ENCODE measurements at regions not wholly inside any gene's neighbourhood (a gene's known extent, or its start where the extent isn't known, plus 50 kb on each side); places are given as distances from the start of the nearest gene placed in this dataset.

DNA sequence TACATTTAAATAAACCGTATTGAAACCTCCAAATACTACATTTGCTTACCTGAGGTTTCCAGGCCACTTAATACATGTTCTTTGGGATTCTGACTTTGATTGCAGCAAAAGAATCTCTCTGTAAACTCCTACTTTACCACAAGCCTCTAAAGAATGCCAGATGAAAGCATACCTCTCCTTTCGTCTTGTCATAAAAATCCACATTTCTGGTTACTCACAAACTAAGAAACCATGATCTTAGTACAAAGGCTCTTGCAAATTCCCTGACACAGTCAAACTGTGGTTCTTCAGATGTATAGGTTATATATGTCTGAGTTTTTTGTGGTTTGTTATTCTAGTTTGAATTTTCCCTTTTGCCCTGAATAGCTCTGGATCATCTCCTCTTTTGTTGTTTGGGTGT lies 188.4 kb downstream of the RAP2B start:
- TF ChIP-seq ZNF232 (CRISPR knock-in tag; IDR thresholded peaks at IDR 0.05): no peak
- TF ChIP-seq, protein P1, sequence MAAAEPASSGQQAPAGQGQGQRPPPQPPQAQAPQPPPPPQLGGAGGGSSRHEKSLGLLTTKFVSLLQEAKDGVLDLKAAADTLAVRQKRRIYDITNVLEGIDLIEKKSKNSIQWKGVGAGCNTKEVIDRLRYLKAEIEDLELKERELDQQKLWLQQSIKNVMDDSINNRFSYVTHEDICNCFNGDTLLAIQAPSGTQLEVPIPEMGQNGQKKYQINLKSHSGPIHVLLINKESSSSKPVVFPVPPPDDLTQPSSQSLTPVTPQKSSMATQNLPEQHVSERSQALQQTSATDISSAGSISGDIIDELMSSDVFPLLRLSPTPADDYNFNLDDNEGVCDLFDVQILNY (CRISPR knock-in tag; IDR thresholded peaks at IDR 0.05): no peak
- TF ChIP-seq, protein P2, sequence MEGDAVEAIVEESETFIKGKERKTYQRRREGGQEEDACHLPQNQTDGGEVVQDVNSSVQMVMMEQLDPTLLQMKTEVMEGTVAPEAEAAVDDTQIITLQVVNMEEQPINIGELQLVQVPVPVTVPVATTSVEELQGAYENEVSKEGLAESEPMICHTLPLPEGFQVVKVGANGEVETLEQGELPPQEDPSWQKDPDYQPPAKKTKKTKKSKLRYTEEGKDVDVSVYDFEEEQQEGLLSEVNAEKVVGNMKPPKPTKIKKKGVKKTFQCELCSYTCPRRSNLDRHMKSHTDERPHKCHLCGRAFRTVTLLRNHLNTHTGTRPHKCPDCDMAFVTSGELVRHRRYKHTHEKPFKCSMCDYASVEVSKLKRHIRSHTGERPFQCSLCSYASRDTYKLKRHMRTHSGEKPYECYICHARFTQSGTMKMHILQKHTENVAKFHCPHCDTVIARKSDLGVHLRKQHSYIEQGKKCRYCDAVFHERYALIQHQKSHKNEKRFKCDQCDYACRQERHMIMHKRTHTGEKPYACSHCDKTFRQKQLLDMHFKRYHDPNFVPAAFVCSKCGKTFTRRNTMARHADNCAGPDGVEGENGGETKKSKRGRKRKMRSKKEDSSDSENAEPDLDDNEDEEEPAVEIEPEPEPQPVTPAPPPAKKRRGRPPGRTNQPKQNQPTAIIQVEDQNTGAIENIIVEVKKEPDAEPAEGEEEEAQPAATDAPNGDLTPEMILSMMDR (IDR thresholded peaks at IDR 0.05): no peak
- TF ChIP-seq, protein P3, sequence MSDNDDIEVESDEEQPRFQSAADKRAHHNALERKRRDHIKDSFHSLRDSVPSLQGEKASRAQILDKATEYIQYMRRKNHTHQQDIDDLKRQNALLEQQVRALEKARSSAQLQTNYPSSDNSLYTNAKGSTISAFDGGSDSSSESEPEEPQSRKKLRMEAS (CRISPR knock-in tag; IDR thresholded peaks at IDR 0.05): no peak
- TF ChIP-seq, protein P4, sequence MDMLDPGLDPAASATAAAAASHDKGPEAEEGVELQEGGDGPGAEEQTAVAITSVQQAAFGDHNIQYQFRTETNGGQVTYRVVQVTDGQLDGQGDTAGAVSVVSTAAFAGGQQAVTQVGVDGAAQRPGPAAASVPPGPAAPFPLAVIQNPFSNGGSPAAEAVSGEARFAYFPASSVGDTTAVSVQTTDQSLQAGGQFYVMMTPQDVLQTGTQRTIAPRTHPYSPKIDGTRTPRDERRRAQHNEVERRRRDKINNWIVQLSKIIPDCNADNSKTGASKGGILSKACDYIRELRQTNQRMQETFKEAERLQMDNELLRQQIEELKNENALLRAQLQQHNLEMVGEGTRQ (CRISPR knock-in tag; IDR thresholded peaks at IDR 0.05): no peak
- TF ChIP-seq, protein P5, sequence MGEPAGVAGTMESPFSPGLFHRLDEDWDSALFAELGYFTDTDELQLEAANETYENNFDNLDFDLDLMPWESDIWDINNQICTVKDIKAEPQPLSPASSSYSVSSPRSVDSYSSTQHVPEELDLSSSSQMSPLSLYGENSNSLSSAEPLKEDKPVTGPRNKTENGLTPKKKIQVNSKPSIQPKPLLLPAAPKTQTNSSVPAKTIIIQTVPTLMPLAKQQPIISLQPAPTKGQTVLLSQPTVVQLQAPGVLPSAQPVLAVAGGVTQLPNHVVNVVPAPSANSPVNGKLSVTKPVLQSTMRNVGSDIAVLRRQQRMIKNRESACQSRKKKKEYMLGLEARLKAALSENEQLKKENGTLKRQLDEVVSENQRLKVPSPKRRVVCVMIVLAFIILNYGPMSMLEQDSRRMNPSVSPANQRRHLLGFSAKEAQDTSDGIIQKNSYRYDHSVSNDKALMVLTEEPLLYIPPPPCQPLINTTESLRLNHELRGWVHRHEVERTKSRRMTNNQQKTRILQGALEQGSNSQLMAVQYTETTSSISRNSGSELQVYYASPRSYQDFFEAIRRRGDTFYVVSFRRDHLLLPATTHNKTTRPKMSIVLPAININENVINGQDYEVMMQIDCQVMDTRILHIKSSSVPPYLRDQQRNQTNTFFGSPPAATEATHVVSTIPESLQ (CRISPR knock-in tag; IDR thresholded peaks at IDR 0.05): no peak
- TF ChIP-seq JUN (CRISPR knock-in tag; IDR thresholded peaks at IDR 0.05): no peak

Data from WTC11 (cell line).